Colonic mucosa (tissue), 4 donors: ENCODE measurements at regions not wholly inside any gene's neighbourhood (a gene's known extent, or its start where the extent isn't known, plus 50 kb on each side); places are given as distances from the start of the nearest gene placed in this dataset.

Experiments used
- DNase-seq: peaks from one replicate; pipeline ENCODE4 v3.0.0-alpha.2; 2020
- H3K27ac ChIP-seq: fragments of 200-600 bp; one replicate; pipeline ENCODE4 v1.8.0; 2021
- H3K27me3 ChIP-seq: fragments of 200-600 bp; one replicate; pipeline ENCODE4 v1.8.0; 2021
- H3K36me3 ChIP-seq: fragments of 200-600 bp; one replicate; pipeline ENCODE4 v1.8.0; 2021
- H3K4me1 ChIP-seq: fragments of 200-600 bp; one replicate; pipeline ENCODE4 v1.8.0; 2021; ENCODE audit warnings: mild to moderate bottlenecking
- H3K4me3 ChIP-seq: fragments of 200-600 bp; one replicate; pipeline ENCODE4 v1.8.0; 2021
- H3K9ac ChIP-seq, 2 donors: one replicate each; pipeline ENCODE4 v1.7.0; 2013; ENCODE audit warnings: control low read depth in 2 of 2, low read depth in 2 of 2, low read length in 2 of 2
- H3K9me3 ChIP-seq: fragments of 200-600 bp; one replicate; pipeline ENCODE4 v1.8.0; 2021
- intact Hi-C: fragments of 100-400 bp; cut with DNase I; formaldehyde crosslinking; loops from one replicate; pipeline ENCODE4 v1.14.1; 2022
- TF ChIP-seq, protein P1 (sequence below): fragments of 200-600 bp; IDR thresholded peaks from one replicate; pipeline ENCODE4 v1.8.0; 2022; ENCODE audit warnings: antibody characterized with exemption, mild to moderate bottlenecking
- donor health status: healthy.
- donor health status: DM: no; HTN: no; CAD: no.
- donor health status: DM: no; HTN: no; CAD: no.

DNA sequence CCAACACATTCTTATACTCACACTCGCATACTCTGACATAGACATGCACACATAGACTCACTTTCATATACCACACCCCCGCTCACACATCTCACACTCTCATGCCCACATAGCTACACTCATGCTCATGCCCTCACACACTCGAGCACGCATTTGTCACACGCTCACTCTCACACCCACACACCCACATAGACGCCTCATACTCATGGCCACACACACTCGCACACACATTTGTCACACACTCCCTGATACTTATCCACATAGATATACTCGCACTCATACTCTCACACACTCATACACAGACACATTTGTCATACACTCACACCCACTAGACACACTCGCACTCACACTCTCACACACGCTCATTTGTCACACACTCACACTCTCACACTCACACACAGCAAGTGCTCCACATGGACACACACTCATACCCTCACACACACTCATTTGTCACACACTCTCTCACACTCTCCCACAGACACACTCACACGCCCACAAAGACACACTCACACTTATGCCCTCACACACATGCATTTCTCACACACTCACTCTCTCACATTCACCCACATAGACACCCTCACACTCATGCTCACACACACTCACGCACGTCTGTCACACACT lies 50.9 kb downstream of the TNP1 start:
- Histone ChIP-seq H3K9me3 (no peaks in the 10 kb centered on the region), H3K4me3 (no peak overlapping the region), H3K27ac (no peak overlapping the region), H3K9ac (no peak overlapping the region), H3K36me3 (no peaks in the 10 kb centered on the region), H3K27me3 (no peaks in the 10 kb centered on the region), H3K4me1 (no peaks in the 10 kb centered on the region)
- intact Hi-C loops: no loop called here
- TF ChIP-seq, protein P1, sequence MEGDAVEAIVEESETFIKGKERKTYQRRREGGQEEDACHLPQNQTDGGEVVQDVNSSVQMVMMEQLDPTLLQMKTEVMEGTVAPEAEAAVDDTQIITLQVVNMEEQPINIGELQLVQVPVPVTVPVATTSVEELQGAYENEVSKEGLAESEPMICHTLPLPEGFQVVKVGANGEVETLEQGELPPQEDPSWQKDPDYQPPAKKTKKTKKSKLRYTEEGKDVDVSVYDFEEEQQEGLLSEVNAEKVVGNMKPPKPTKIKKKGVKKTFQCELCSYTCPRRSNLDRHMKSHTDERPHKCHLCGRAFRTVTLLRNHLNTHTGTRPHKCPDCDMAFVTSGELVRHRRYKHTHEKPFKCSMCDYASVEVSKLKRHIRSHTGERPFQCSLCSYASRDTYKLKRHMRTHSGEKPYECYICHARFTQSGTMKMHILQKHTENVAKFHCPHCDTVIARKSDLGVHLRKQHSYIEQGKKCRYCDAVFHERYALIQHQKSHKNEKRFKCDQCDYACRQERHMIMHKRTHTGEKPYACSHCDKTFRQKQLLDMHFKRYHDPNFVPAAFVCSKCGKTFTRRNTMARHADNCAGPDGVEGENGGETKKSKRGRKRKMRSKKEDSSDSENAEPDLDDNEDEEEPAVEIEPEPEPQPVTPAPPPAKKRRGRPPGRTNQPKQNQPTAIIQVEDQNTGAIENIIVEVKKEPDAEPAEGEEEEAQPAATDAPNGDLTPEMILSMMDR: no peak
- no peak for DNase-seq

DNA sequence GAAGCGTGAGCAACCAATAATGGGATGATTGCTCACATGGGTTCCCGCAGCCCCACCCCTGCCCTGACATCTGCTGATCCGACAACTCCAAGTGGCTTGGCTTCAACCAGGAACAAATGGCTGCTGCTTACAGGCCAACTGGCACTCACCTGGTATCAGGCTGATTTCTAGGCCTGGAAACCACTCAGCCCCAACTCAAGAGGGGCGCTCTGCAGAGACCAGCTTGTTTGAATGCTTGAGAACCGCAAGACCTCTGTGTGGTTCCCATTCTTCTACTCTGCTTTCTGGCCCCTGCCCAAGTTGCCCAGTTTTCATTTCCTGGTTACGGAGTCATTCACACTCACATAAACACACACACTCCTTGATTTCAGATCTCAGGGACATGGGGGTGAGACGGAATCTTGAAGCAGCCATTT lies 52.0 kb downstream of the TNP1 start:
- Histone ChIP-seq H3K27ac (no peak overlapping the region), H3K9me3 (no peaks in the 10 kb centered on the region), H3K36me3 (no peaks in the 10 kb centered on the region), H3K9ac (no peak overlapping the region), H3K4me3 (no peak overlapping the region), H3K27me3 (no peaks in the 10 kb centered on the region), H3K4me1 (no peaks in the 10 kb centered on the region)
- DNase-seq: no peak
- TF ChIP-seq, protein P1: no peak
- intact Hi-C loops: no loop called here

DNA sequence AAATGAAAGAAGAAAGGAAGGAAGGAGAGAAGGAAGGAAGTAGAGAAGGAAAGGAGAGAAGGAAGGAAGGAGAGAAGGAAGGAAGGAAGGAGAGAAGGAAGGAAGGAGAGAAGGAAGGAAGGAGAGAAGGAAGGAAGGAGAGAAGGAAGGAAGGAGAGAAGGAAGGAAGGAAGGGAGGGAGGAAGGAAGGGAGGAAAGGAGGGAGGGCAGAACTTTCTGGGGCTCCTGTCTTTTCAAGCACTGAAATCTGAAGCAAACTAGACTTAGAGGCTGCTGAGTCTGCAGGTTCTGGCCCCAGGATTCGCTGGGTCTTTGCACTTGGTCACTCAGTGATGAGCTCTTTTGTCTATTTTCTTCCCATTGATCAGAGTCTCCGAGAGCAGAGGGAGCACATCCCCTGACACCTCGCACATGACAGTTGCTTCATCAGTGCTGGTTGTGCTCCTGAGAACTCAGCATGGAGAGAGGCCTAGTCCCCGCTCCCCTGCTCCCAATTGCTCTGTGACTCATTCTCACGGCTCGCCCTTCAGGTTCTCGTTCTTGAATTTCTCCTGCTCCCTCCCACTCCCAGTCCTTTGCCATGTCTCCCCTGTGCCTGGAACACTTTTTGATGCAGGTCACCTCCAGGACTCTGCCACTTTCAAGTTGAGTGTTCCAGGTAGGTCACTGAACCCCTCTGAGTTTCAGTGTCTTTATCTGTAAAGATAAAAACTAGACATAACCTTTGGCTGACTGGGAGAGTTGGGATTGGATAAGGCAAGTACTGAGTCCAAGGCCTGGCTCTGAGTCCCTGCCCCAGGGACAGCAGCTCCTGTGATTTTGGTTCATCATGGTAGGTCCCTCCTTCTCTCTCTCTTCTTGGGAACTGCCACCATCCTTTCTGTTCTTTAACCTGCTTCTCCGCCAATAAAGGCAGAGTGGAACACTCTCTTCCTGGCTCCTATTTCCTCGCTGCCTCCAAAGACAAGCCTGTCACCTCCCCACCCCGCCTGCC lies 55.2 kb downstream of the TNP1 start:
- TF ChIP-seq, protein P1: no peak
- Histone ChIP-seq H3K4me3 (no peak overlapping the region), H3K4me1 (no peaks in the 10 kb centered on the region), H3K27me3 (no peaks in the 10 kb centered on the region), H3K27ac (no peak overlapping the region), H3K36me3 (no peaks in the 10 kb centered on the region), H3K9ac (no peak overlapping the region), H3K9me3 (no peaks in the 10 kb centered on the region)
- intact Hi-C loops: no loop called here
- no peak for DNase-seq

DNA sequence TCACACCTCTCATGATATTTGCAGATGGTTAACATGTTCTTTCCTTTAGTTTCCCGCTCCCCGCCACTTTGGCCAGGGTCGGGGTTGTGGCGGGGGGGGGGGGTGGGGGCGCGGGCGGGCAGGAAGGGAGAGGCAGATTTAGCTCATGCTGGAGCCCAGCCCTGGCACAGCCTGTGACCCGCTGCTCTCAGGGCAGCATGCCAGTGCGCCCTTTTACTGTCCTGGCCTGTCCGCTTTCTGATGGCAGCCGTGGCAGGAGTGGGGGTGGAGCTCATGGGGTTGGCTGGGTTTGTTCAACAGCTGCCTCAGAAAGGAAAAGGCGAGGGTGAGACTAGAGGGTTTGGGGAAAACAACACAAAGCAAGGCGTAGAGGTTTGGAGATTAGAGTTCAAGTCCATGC lies 56.1 kb downstream of the TNP1 start:
- DNase-seq: no peak
- no peak overlapping the region for H3K4me3 ChIP-seq
- no peak overlapping the region for H3K9ac ChIP-seq
- no peaks in the 10 kb centered on the region for H3K27me3 ChIP-seq
- TF ChIP-seq, protein P1: no peak
- intact Hi-C loops: no loop called here
- no peak overlapping the region for H3K27ac ChIP-seq
- H3K4me1 ChIP-seq: no peaks in the 10 kb centered on the region
- H3K9me3 ChIP-seq: no peaks in the 10 kb centered on the region
- H3K36me3 ChIP-seq: no peaks in the 10 kb centered on the region

DNA sequence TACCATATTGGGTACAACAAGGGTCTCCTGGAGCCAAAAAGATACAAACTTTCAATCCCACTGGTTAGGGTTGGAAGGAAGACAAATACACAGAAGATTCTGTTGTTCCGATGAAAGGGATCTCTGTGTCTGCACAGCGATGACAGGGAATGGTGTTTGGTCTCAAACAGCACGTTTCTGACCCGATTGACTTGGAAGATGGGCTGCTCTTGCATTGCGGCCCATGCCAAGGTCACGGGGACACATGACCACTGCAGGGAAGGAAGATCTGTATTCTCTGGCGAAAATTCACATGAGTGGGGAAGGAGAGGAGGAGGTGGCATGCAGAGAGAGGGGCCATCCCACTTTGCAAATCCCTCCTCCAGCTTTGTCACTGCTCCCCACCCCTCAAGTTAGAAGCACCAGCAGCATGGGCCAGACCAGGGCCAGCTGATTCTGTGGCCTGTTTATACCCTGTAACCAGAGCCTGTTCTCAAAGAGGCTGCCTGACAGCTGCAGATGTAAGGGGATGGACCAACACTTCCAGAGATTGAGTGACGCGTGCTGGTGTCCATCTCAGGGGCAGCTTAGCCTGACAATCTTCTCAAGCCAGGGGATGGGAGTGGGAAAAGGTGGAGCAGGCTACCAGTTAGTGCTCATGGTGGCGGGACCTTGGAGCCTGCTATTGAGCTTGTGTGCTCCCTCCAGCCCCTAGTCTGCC lies 57.2 kb downstream of the TNP1 start:
- Histone ChIP-seq H3K4me1 (no peaks in the 10 kb centered on the region), H3K27me3 (no peaks in the 10 kb centered on the region), H3K4me3 (no peak overlapping the region), H3K9ac (no peak overlapping the region), H3K36me3 (no peaks in the 10 kb centered on the region), H3K27ac (no peak overlapping the region), H3K9me3 (no peaks in the 10 kb centered on the region)
- no peak for DNase-seq
- intact Hi-C loops: no loop called here
- TF ChIP-seq, protein P1: no peak
